BJ (cell line): ENCODE measurements at regions not wholly inside any gene's neighbourhood (a gene's known extent, or its start where the extent isn't known, plus 50 kb on each side); places are given as distances from the start of the nearest gene placed in this dataset. TPM values are rescaled to one million over a fixed set of nuclear protein-coding genes. Genes with fewer than 3 reads are reported as not detected.

ENCODE experiments used
- CTCF ChIA-PET: fragments of 350-600 bp; formaldehyde crosslinking; extraction: SDS; loops from one replicate; lab custom pipeline; 2021; ENCODE audit warnings: antibody characterized with exemption, inconsistent platforms; lab: Yijun Ruan, JAX
- POLR2A ChIA-PET: fragments of 300-600 bp; sonication (Branson Sonifier 250); formaldehyde crosslinking; extraction: SDS; loops from one replicate; lab custom pipeline; 2021; ENCODE audit warnings: antibody characterized with exemption; lab: Charles Lee
- DNase-seq: peaks from one replicate; pipeline ENCODE4 v3.0.0-alpha.2; 2011; ENCODE audit warnings: low read depth
- H3K27me3 ChIP-seq: 2 replicates; pipeline ENCODE4 v1.6.0; 2011; ENCODE audit warnings: low read length; ENCODE audit not compliant: control insufficient read depth, insufficient read depth
- H3K36me3 ChIP-seq: 2 replicates; pipeline ENCODE4 v1.5.1; 2011; ENCODE audit warnings: low read length; ENCODE audit not compliant: control insufficient read depth, insufficient read depth
- H3K4me3 ChIP-seq: 2 replicates; pipeline ENCODE4 v1.5.1; 2011; ENCODE audit warnings: low read depth, mild to moderate bottlenecking, control low read depth, low read length
- small RNA-seq: library from RNA; depleted of rRNA; stranded (forward); fragments of <200 nt; gene quantifications from one replicate; pipeline ENCODE3, GENCODE V24; 2012; ENCODE audit warnings: low replicate concordance, low read depth; ENCODE audit not compliant: insufficient read length
- TF ChIP-seq, protein P1 (sequence below): IDR thresholded peaks from 2 replicates; pipeline ENCODE4 v1.5.1; 2011; ENCODE audit warnings: low read depth, mild to moderate bottlenecking, control low read depth, inconsistent platforms, low read length, moderate library complexity; ENCODE audit not compliant: insufficient read depth

DNA sequence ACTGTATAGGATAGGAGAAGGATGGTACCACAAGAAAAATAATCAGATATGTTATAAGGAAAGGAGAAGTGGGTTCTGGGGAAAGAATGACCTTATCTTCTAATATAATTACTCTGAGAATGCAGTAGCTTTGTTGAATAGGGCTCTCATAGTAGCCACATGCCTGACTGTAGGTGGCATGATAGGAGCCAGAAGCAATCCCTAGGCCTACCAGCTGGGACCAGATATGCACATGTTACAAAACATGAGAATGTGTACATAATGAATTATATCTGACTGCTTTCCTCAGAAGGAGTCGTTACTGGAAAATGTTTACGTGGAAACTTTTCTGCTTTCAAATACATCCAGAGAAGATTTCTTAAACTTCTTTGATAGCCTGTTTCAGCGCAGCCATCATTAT lies 53.2 kb upstream of the FAM3C start:
- H3K36me3 ChIP-seq, result no peaks in the 10 kb centered on the region
- H3K27me3 ChIP-seq, result no peaks in the 10 kb centered on the region
- CTCF ChIA-PET, result interaction anchor here (1.2 to 2.2 kb wide), 3 partner anchors 10 to 53 kb away, joined by 3 to 5 read pairs (median 4); partner anchors contain the start of gene FAM3C
- no peak overlapping the region for H3K4me3 ChIP-seq
- DNase-seq, result no peak
- TF ChIP-seq, protein P1, sequence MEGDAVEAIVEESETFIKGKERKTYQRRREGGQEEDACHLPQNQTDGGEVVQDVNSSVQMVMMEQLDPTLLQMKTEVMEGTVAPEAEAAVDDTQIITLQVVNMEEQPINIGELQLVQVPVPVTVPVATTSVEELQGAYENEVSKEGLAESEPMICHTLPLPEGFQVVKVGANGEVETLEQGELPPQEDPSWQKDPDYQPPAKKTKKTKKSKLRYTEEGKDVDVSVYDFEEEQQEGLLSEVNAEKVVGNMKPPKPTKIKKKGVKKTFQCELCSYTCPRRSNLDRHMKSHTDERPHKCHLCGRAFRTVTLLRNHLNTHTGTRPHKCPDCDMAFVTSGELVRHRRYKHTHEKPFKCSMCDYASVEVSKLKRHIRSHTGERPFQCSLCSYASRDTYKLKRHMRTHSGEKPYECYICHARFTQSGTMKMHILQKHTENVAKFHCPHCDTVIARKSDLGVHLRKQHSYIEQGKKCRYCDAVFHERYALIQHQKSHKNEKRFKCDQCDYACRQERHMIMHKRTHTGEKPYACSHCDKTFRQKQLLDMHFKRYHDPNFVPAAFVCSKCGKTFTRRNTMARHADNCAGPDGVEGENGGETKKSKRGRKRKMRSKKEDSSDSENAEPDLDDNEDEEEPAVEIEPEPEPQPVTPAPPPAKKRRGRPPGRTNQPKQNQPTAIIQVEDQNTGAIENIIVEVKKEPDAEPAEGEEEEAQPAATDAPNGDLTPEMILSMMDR, result no peak
- POLR2A ChIA-PET, result no interaction called here

DNA sequence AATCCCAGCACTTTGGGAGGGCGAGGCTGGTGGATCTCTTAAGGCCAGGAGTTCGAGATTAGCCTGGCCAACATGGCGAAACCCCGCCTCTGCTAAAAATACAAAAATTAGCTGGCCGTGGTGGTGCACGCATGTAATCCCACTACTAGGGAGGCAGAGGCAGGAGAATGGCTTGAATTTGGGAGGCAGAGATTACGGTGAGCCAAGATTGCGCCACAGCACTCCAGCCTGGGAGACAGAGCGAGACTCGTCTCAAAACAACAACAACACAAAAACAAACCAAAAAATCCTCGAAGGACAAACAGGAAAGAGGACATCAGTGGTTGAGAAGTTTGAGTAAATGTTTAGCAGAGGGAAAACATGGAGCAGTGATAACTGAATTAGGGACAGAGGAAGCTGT lies 52.3 kb upstream of the FAM3C start:
- DNase-seq, result no peak
- ChIA-PET CTCF (interaction anchor here (0.6 to 2.2 kb wide), 2 partner anchors 52 to 65 kb away, joined by 3 to 5 read pairs; partner anchors contain the start of gene FAM3C), POLR2A (no interaction called here)
- TF ChIP-seq, protein P1, result no peak
- H3K4me3 ChIP-seq, result no peak overlapping the region
- no peaks in the 10 kb centered on the region for H3K27me3 ChIP-seq
- no peaks in the 10 kb centered on the region for H3K36me3 ChIP-seq

DNA sequence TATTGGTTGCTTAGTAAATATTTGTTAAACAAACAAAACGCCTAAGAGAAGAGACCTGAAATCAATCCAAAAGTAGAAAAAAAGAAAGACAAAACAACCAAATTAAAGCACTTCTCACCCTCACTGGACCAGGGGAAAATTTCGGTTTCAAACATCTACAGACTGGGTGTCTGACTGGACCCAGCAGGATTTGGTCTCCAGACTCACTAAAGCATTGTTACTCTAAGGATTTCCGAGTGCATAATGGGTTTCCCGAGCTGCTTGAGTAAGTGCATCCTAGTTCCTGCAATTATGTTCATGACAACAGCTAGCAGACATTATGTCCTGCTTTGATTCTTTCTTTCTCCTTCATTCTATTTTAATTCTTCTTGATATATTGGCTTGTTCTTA lies 51.8 kb upstream of the FAM3C start:
- ChIA-PET CTCF (interaction anchor here (2.2 kb wide), 1 partner anchor 51 kb away, joined by 5 read pairs; the partner anchor contains the start of gene FAM3C), POLR2A (no interaction called here)
- DNase-seq, result no peak
- Histone ChIP-seq H3K36me3 (no peaks in the 10 kb centered on the region), H3K27me3 (no peaks in the 10 kb centered on the region), H3K4me3 (no peak overlapping the region)
- TF ChIP-seq, protein P1, result no peak

DNA sequence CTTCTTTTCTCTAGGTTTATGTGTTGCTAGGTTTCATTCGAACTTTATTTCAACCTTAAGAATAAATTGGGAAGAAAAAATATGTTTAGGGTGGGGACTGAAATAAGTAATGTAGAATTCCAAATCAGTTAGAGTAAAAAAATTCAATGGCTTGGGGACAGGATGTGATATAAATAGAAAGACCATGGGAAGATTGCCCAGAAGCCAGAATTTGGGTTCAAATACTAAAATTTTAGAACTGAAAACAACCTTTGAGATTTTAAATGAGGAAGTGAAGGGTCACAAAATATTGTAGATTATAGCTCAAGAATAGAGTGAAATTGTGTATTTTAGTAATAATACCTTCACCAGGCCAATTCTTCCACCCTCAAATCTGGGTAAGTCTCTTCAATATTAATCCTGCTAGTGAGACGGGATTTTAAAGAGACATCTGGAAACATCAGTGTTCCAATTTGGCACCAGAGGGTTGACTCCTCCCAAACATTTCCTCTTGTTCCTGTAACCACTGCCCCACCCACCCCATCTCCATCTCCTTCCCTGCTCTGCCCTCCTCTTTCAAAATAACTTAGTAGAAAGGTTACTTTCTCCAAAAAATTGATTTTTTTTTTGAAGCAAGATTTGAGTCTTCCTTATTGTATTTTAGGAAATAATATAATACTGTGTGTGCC lies 51.3 kb upstream of the FAM3C start:
- DNase-seq, result no peak
- H3K4me3 ChIP-seq, result no peak overlapping the region
- no peaks in the 10 kb centered on the region for H3K27me3 ChIP-seq
- H3K36me3 ChIP-seq, result no peaks in the 10 kb centered on the region
- ChIA-PET POLR2A (no interaction called here), CTCF (no interaction called here)
- TF ChIP-seq, protein P1, result no peak

DNA sequence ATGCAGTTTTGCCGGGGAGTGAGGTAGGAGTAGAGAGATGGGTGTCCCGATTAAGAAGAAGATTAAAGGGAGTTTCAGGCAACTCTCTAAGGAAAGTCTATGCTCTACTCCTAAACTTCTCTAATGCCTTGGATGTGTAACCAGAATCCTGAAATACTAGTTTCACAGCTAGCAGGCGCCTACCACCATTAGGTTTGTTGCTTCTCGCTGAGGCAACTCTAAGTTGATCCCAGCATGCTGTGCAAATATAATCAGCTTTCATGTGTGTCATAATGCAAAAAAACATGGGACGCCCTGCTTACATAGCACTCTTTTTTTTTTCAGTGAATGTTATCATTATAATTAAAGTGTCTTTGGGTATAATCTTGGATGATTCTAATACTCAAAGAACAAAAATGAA lies 50.4 kb upstream of the FAM3C start:
- ChIA-PET POLR2A (no interaction called here), CTCF (interaction anchor here (0.7 kb wide), 1 partner anchor 51 kb away, joined by 3 read pairs; the partner anchor contains the start of gene FAM3C)
- no peak for DNase-seq
- no peaks in the 10 kb centered on the region for H3K36me3 ChIP-seq
- no peak overlapping the region for H3K4me3 ChIP-seq
- TF ChIP-seq, protein P1, result no peak
- H3K27me3 ChIP-seq, result no peaks in the 10 kb centered on the region

Small RNA genes lying in the stretch of these regions (small RNA-seq; reads per million reads assigned to genes)
- gene RN7SKP277, result not detected
